ENCODE measurements at regions not wholly inside any gene's neighbourhood (a gene's known extent, or its start where the extent isn't known, plus 50 kb on each side); places are given as distances from the start of the nearest gene placed in this dataset.

DNA sequence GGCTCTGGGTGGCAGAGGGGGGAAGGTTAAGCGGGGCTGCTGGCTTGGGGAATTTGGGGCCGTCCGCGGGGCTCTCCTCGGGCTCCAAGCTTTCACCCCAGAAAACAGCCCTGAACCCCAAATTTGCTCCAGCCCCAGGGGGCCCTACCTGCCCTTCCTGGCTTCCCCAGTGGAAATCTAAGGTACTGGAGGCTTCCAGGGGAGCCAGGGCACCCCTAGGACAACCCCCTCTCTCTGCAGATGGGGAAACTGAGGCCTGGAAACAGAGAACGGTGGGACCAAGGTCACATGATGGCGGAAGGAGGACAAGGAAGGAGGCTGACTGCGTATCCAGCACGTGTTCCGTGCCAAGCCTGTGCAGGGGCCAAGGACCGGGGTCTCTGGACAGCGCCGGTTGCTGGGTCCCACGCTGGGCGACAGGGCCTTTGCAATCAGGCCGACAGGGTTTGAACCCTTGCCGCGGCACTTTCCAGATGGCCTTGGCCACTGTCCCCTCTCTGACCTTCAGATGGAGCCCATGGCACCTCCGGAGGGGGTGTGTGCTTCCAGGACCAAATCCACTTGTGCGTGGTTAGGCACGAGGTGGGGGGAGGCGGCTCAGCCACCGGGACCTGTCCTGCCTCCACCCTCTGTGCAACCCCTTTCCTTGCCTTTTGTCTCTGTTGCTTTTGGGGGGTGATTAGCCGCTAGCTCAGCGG lies 183.1 kb downstream of the C9orf50 start:
- ChIA-PET POLR2A (no interaction called here), CTCF (no interaction called here)
- DNase-seq (ENCODE audit: extremely low spot score) = no peak
- TF ChIP-seq, protein P1, sequence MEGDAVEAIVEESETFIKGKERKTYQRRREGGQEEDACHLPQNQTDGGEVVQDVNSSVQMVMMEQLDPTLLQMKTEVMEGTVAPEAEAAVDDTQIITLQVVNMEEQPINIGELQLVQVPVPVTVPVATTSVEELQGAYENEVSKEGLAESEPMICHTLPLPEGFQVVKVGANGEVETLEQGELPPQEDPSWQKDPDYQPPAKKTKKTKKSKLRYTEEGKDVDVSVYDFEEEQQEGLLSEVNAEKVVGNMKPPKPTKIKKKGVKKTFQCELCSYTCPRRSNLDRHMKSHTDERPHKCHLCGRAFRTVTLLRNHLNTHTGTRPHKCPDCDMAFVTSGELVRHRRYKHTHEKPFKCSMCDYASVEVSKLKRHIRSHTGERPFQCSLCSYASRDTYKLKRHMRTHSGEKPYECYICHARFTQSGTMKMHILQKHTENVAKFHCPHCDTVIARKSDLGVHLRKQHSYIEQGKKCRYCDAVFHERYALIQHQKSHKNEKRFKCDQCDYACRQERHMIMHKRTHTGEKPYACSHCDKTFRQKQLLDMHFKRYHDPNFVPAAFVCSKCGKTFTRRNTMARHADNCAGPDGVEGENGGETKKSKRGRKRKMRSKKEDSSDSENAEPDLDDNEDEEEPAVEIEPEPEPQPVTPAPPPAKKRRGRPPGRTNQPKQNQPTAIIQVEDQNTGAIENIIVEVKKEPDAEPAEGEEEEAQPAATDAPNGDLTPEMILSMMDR (IDR thresholded peaks at IDR 0.05; ENCODE audit: control extremely low read depth, extremely low read depth, low read depth, missing control alignments) = no peak

DNA sequence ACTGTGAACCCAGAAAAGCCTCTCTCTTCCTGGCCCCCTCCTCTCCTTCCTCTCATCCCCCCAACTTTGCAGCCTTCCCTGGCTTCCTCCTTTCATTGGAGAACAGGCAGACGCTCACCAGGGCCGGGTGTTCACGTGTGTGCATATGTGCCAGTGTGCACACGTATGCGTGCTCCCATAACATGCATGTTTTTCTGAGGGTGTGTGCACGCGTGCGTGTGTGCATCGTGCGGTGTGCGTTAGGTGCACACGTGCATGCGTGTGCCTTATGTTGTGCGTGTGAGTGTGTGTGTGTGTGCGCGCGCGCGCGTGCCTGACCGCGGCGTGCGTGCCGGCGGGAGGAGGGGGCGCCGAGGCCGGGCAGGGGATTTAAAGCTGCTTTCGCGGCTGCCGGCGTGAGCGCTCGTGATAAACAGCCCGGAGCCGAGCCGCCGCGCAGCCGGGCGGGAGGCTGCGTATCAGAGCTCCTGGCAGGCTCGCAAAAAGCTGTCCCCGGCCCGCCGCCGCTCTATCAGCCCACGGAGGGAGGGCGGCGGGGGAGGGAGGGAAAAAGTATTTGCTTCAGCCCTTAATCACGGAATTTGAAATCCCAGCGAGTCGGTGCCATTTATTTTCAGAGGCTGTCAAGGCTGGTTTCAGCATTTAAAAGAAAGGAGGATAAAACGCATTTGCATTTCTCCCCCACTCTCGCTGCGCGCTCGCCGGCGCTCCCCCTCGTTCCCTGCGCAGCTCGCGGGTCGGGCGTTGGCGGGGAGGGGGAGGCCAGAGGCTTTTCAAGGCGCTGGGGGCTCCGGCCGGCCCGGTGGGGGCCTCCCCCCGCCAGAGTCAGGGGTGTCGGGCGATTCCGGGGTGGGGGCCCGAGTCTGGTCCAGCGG lies 183.9 kb downstream of the C9orf50 start:
- CTCF ChIA-PET = no interaction called here
- TF ChIP-seq, protein P1 (IDR thresholded peaks at IDR 0.05; ENCODE audit: control extremely low read depth, extremely low read depth, low read depth, missing control alignments) = no peak
- DNase-seq (ENCODE audit: extremely low spot score) = no peak
- POLR2A ChIA-PET = no interaction called here

DNA sequence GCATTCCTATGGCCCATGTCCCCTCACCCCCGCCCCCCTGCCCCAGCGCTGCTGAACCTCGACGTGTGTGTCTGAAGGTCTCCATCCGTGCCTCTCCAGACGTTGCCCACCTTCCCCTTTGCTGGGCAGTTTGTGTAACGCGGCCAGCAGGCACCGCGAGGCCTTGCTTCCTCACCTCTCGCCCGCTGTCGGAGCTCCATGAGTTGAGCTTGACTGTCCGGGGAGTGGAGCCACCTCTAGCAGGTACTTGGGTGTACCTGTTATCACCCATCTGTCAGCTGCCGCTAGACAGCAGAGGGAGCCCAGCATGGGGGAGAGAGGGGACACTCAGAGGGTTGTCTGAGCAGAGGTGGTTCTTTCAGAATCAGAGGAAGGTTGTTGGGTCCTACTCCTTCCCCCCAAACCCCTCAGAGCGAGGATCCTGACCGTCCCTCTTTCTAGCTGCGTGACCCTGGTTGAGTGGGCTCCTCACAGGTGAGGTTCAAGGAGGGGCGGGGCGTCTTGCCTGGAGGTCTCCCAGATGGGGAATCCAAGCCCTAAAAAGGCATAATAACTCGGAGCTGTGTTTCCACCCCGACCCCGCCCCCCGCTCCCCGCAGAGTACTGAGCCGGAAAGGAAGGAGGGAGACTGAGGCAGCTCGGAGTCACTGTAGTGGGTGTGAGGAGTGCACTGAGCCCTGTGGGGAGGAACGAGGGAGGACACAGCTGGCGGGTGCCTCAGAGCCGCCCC lies 184.7 kb downstream of the C9orf50 start:
- DNase-seq (ENCODE audit: extremely low spot score) = no peak
- POLR2A ChIA-PET = no interaction called here
- CTCF ChIA-PET = no interaction called here
- TF ChIP-seq, protein P1 (IDR thresholded peaks at IDR 0.05; ENCODE audit: control extremely low read depth, extremely low read depth, low read depth, missing control alignments) = no peak

DNA sequence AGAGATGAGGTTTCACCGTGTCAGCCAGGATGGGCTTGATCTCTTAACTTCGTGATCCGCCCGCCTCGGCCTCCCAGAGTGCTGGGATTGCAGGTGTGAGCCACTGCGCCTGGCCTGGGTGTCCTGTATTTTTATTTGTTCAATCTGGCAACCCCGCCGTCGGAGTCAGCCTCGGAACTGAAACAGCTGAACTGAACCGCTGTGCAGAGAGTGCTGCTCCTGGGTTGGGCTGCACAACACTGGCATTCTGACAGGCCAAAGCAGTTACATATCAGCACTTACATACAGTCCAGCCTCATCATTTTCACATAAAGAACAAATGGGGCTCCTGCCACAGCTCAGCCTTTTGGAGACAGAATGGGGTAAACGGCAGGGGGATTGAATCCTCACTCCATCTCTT lies 185.6 kb downstream of the C9orf50 start:
- ChIA-PET POLR2A (no interaction called here), CTCF (no interaction called here)
- no peak for DNase-seq (ENCODE audit: extremely low spot score)
- TF ChIP-seq, protein P1 (IDR thresholded peaks at IDR 0.05; ENCODE audit: control extremely low read depth, extremely low read depth, low read depth, missing control alignments) = no peak

DNA sequence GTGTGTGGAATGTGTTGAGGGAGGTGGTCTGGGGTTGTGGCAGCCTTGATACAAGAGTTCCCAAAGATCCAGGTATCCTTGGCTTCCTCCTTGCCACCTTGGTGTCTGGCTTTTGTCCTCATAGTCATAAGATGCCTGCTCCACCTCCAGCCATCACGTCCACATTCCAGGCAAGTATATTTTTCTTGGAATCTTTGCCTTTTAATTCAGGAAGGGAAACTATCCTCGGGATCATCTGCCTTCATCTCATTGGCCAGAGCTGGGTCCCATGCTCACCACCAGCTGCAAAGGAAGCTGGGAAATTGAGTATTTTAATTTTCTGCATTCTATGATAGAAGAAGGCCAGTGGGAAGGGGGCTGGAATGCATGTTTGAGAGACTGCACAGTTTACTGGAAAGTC lies 186.7 kb downstream of the C9orf50 start:
- TF ChIP-seq, protein P1 (IDR thresholded peaks at IDR 0.05; ENCODE audit: control extremely low read depth, extremely low read depth, low read depth, missing control alignments) = no peak
- CTCF ChIA-PET = no interaction called here
- POLR2A ChIA-PET = no interaction called here
- no peak for DNase-seq (ENCODE audit: extremely low spot score)
